ENCODE measurements at regions not wholly inside any gene's neighbourhood (a gene's known extent, or its start where the extent isn't known, plus 50 kb on each side); places are given as distances from the start of the nearest gene placed in this dataset.

- Histone ChIP-seq H3K9me2 (replicated peaks; ENCODE audit: insufficient read depth) (no peaks in the 10 kb centered on the region), H3K27ac (no peak overlapping the region), H3K36me3 (replicated peaks; ENCODE audit: insufficient read depth, low read depth) (no peaks in the 10 kb centered on the region), H3K27me3 (no peaks in the 10 kb centered on the region), H3K9me3 (ENCODE audit: low read depth) (no peaks in the 10 kb centered on the region), H2AFZ (no peak overlapping the region), H4K20me1 (ENCODE audit: insufficient read depth, poor library complexity, severe bottlenecking) (no peaks in the 10 kb centered on the region), H3K4me2 (no peak overlapping the region), H3K4me1 (ENCODE audit: insufficient read depth) (peaks cover 26% of the 10 kb centered on the region), H3K4me3 (no peak overlapping the region), H3K79me2 (no peaks in the 10 kb centered on the region)
- no peak for DNase-seq (ENCODE audit: low spot score)
- WGBS (ENCODE audit: low lambda C conversion rate, missing lambda C conversion rate) = 76% methylated on average over 2 of the region's 2 CpGs
- TF ChIP-seq EZH2 (IDR thresholded peaks at IDR 0.05; ENCODE audit: borderline replicate concordance) (no peak), EZH2phosphoT487 (IDR thresholded peaks at IDR 0.05; ENCODE audit: low read depth, severe bottlenecking, unreplicated experiment) (no peak), CTCF (IDR thresholded peaks at IDR 0.05; ENCODE audit: poor library complexity) (no peak)
These were observed 181.7 kb upstream of the NECTIN1 start for GRCh38 chr11:119910650-119911049.

- TF ChIP-seq EZH2 (IDR thresholded peaks at IDR 0.05; ENCODE audit: borderline replicate concordance) (no peak), CTCF (IDR thresholded peaks at IDR 0.05; ENCODE audit: poor library complexity) (no peak), EZH2phosphoT487 (IDR thresholded peaks at IDR 0.05; ENCODE audit: low read depth, severe bottlenecking, unreplicated experiment) (no peak)
- WGBS (ENCODE audit: low lambda C conversion rate, missing lambda C conversion rate) = 92% methylated on average over 4 of the region's 4 CpGs
- Histone ChIP-seq H3K27ac (no peak overlapping the region), H3K36me3 (replicated peaks; ENCODE audit: insufficient read depth, low read depth) (no peaks in the 10 kb centered on the region), H3K4me3 (no peak overlapping the region), H2AFZ (no peak overlapping the region), H3K9me3 (ENCODE audit: low read depth) (no peaks in the 10 kb centered on the region), H3K79me2 (no peaks in the 10 kb centered on the region), H3K9me2 (replicated peaks; ENCODE audit: insufficient read depth) (no peaks in the 10 kb centered on the region), H3K4me1 (ENCODE audit: insufficient read depth) (peaks cover 26% of the 10 kb centered on the region), H3K4me2 (no peak overlapping the region), H4K20me1 (ENCODE audit: insufficient read depth, poor library complexity, severe bottlenecking) (no peaks in the 10 kb centered on the region), H3K27me3 (no peaks in the 10 kb centered on the region)
- peak; percentile 12 for DNase-seq (ENCODE audit: low spot score)
These were observed 181.1 kb upstream of the NECTIN1 start for GRCh38 chr11:119910051-119910450.

- Histone ChIP-seq H3K36me3 (replicated peaks; ENCODE audit: insufficient read depth, low read depth) (no peaks in the 10 kb centered on the region), H3K4me2 (no peak overlapping the region), H4K20me1 (ENCODE audit: insufficient read depth, poor library complexity, severe bottlenecking) (no peaks in the 10 kb centered on the region), H2AFZ (no peak overlapping the region), H3K4me1 (ENCODE audit: insufficient read depth) (peaks cover 26% of the 10 kb centered on the region), H3K4me3 (no peak overlapping the region), H3K9me2 (replicated peaks; ENCODE audit: insufficient read depth) (no peaks in the 10 kb centered on the region), H3K79me2 (no peaks in the 10 kb centered on the region), H3K27ac (no peak overlapping the region), H3K9me3 (ENCODE audit: low read depth) (no peaks in the 10 kb centered on the region), H3K27me3 (no peaks in the 10 kb centered on the region)
- no peak for TF ChIP-seq EZH2phosphoT487 (IDR thresholded peaks at IDR 0.05; ENCODE audit: low read depth, severe bottlenecking, unreplicated experiment)
- DNase-seq (ENCODE audit: low spot score) = no peak
- 92% methylated on average over 9 of the region's 9 CpGs for WGBS (ENCODE audit: low lambda C conversion rate, missing lambda C conversion rate)
These were observed 180.5 kb upstream of the NECTIN1 start for GRCh38 chr11:119909495-119909894.

- Histone ChIP-seq H3K36me3 (replicated peaks; ENCODE audit: insufficient read depth, low read depth) (no peaks in the 10 kb centered on the region), H3K27me3 (no peaks in the 10 kb centered on the region), H3K4me1 (ENCODE audit: insufficient read depth) (peaks cover 26% of the 10 kb centered on the region), H3K9me2 (replicated peaks; ENCODE audit: insufficient read depth) (no peaks in the 10 kb centered on the region), H3K4me2 (no peak overlapping the region), H3K79me2 (no peaks in the 10 kb centered on the region), H3K9me3 (ENCODE audit: low read depth) (no peaks in the 10 kb centered on the region), H3K27ac (no peak overlapping the region), H3K4me3 (no peak overlapping the region), H4K20me1 (ENCODE audit: insufficient read depth, poor library complexity, severe bottlenecking) (no peaks in the 10 kb centered on the region), H2AFZ (no peak overlapping the region)
- 45% methylated on average over 2 of the region's 2 CpGs for WGBS (ENCODE audit: low lambda C conversion rate, missing lambda C conversion rate)
- TF ChIP-seq EZH2phosphoT487 (IDR thresholded peaks at IDR 0.05; ENCODE audit: low read depth, severe bottlenecking, unreplicated experiment) = no peak
- no peak for TF ChIP-seq CTCF (IDR thresholded peaks at IDR 0.05; ENCODE audit: poor library complexity)
- TF ChIP-seq EZH2 (IDR thresholded peaks at IDR 0.05; ENCODE audit: borderline replicate concordance) = no peak
- DNase-seq (ENCODE audit: low spot score) = no peak
These were observed 180.1 kb upstream of the NECTIN1 start for GRCh38 chr11:119909077-119909476.

Data from hepatocyte (in vitro differentiated cells).